Mammary epithelial cell (primary cell): ENCODE measurements at regions not wholly inside any gene's neighbourhood (a gene's known extent, or its start where the extent isn't known, plus 50 kb on each side); places are given as distances from the start of the nearest gene placed in this dataset.
"Not testable (repeated sequence)": the region's sequence is repeated elsewhere in the genome, so short reads cannot be mapped to it uniquely, and the experiment has no call there.

Experiments
- EZH2 ChIP-seq: IDR thresholded peaks from 2 replicates; pipeline ENCODE4 v1.6.1; 2012; ENCODE audit warnings: low read length, inconsistent platforms, borderline replicate concordance
- TF ChIP-seq, protein P1 (sequence below), 2 donors: IDR thresholded peaks in 1 of 2; conservative IDR thresholded peaks in 1 of 2; 2 replicates each; pipeline ENCODE4 v1.5.1; 2011 to 2012; ENCODE audit warnings: inconsistent platforms in 2 of 2, low read length in 2 of 2, mild to moderate bottlenecking in 2 of 2, control low read depth in 1 of 2, low read depth in 1 of 2; ENCODE audit not compliant: insufficient read depth in 1 of 2; ENCODE audit errors: extremely low read depth in 1 of 2

DNA sequence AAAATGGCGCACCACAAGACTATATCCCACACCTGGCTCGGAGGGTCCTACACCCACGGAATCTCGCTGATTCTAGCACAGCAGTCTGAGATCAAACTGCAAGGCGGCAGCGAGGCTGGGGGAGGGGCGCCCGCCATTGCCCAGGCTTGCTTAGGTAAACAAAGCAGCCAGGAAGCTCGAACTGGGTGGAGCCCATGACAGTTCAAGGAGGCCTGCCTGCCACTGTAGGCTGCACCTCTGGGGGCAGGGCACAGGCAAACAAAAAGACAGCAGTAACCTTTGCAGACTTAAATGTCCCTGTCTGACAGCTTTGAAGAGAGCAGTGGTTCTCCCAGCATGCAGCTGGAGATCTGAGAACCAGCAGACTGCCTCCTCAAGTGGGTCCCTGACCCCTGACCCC, 894.3 kb upstream of the FBXO33 start:
- TF ChIP-seq, protein P1, sequence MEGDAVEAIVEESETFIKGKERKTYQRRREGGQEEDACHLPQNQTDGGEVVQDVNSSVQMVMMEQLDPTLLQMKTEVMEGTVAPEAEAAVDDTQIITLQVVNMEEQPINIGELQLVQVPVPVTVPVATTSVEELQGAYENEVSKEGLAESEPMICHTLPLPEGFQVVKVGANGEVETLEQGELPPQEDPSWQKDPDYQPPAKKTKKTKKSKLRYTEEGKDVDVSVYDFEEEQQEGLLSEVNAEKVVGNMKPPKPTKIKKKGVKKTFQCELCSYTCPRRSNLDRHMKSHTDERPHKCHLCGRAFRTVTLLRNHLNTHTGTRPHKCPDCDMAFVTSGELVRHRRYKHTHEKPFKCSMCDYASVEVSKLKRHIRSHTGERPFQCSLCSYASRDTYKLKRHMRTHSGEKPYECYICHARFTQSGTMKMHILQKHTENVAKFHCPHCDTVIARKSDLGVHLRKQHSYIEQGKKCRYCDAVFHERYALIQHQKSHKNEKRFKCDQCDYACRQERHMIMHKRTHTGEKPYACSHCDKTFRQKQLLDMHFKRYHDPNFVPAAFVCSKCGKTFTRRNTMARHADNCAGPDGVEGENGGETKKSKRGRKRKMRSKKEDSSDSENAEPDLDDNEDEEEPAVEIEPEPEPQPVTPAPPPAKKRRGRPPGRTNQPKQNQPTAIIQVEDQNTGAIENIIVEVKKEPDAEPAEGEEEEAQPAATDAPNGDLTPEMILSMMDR (conservative IDR thresholded peaks at IDR 0.05 in 1 of 2, IDR thresholded peaks at IDR 0.05 in 1 of 2; ENCODE audit: extremely low read depth in 1 of 2, insufficient read depth in 1 of 2, low read depth in 1 of 2, low read length in 2 of 2), result not testable (repeated sequence)
- not testable (repeated sequence) for TF ChIP-seq EZH2
